ENCODE measurements at regions not wholly inside any gene's neighbourhood (a gene's known extent, or its start where the extent isn't known, plus 50 kb on each side); places are given as distances from the start of the nearest gene placed in this dataset.

DNA sequence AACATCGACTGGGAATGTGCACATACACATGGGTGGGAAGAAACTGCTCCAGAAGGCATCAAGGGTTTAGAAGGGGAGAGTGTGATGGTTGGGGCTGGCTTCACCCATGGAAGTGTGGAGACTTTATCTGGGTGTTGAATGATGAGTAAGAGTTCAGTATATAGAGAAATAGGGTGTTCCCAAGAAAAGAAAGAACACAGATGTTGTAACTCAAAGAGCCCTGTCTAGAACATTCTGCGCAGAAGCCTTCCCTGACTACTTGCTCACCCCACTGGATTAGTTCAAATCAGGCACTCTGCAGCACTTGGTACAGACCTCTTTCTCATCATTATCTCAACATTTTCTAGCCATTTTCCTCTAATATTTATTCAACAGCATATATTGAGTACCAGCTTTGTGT lies 491.7 kb downstream of the SNAPC1 start:
- 80% methylated on average over 2 of the region's 2 CpGs for WGBS (ENCODE audit: low lambda C conversion rate, missing lambda C conversion rate)
- H3K27me3 ChIP-seq = no peaks in the 10 kb centered on the region
- DNase-seq (ENCODE audit: low spot score) = peak; percentile 33
- no peak overlapping the region for H3K4me3 ChIP-seq
- H3K9me3 ChIP-seq (ENCODE audit: low read depth) = no peaks in the 10 kb centered on the region
- H3K9me2 ChIP-seq (replicated peaks; ENCODE audit: insufficient read depth) = no peaks in the 10 kb centered on the region
- H3K4me1 ChIP-seq (ENCODE audit: insufficient read depth) = no peaks in the 10 kb centered on the region
- TF ChIP-seq, protein P1, sequence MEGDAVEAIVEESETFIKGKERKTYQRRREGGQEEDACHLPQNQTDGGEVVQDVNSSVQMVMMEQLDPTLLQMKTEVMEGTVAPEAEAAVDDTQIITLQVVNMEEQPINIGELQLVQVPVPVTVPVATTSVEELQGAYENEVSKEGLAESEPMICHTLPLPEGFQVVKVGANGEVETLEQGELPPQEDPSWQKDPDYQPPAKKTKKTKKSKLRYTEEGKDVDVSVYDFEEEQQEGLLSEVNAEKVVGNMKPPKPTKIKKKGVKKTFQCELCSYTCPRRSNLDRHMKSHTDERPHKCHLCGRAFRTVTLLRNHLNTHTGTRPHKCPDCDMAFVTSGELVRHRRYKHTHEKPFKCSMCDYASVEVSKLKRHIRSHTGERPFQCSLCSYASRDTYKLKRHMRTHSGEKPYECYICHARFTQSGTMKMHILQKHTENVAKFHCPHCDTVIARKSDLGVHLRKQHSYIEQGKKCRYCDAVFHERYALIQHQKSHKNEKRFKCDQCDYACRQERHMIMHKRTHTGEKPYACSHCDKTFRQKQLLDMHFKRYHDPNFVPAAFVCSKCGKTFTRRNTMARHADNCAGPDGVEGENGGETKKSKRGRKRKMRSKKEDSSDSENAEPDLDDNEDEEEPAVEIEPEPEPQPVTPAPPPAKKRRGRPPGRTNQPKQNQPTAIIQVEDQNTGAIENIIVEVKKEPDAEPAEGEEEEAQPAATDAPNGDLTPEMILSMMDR (IDR thresholded peaks at IDR 0.05; ENCODE audit: poor library complexity) = no peak
- no peak for TF ChIP-seq EZH2 (IDR thresholded peaks at IDR 0.05; ENCODE audit: borderline replicate concordance)
- H3K79me2 ChIP-seq = no peaks in the 10 kb centered on the region
- H3K4me2 ChIP-seq = no peak overlapping the region
- no peaks in the 10 kb centered on the region for H3K36me3 ChIP-seq (replicated peaks; ENCODE audit: insufficient read depth, low read depth)
- peak overlapping the region; percentile 45 for H3K27ac ChIP-seq
- no peak overlapping the region for H2AFZ ChIP-seq
- H4K20me1 ChIP-seq (ENCODE audit: insufficient read depth, poor library complexity, severe bottlenecking) = no peaks in the 10 kb centered on the region

DNA sequence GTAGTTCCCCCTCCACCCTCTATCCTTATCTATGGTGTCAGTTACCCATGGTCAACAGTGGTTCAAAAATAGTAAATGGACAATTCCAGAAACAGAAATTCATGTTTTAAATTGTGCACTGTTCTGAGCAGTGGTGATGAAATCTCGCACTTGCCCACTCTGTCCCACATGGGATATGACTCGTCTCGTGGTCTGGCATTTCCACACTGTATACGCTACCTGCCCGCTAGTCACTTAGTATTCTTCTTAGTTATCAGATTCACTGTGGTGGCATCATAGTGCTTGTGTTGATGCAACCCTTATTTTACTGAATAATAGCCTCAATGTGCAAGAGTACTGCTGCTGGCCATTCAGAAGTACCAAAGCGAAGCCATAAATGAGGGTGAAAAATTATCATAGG lies 507.0 kb downstream of the SNAPC1 start:
- no peak for TF ChIP-seq EZH2 (IDR thresholded peaks at IDR 0.05; ENCODE audit: borderline replicate concordance)
- no peak for TF ChIP-seq EZH2phosphoT487 (IDR thresholded peaks at IDR 0.05; ENCODE audit: low read depth, severe bottlenecking, unreplicated experiment)
- TF ChIP-seq, protein P1 (IDR thresholded peaks at IDR 0.05; ENCODE audit: poor library complexity) = no peak
- no peaks in the 10 kb centered on the region for H3K79me2 ChIP-seq
- WGBS (ENCODE audit: low lambda C conversion rate, missing lambda C conversion rate) = 97% methylated on average over 6 of the region's 6 CpGs
- H3K9me2 ChIP-seq (replicated peaks; ENCODE audit: insufficient read depth) = no peaks in the 10 kb centered on the region
- H3K9me3 ChIP-seq (ENCODE audit: low read depth) = no peaks in the 10 kb centered on the region
- H3K4me3 ChIP-seq = no peak overlapping the region
- H3K4me1 ChIP-seq (ENCODE audit: insufficient read depth) = no peaks in the 10 kb centered on the region
- H4K20me1 ChIP-seq (ENCODE audit: insufficient read depth, poor library complexity, severe bottlenecking) = no peaks in the 10 kb centered on the region
- no peaks in the 10 kb centered on the region for H3K27me3 ChIP-seq
- H3K36me3 ChIP-seq (replicated peaks; ENCODE audit: insufficient read depth, low read depth) = no peaks in the 10 kb centered on the region
- no peak for DNase-seq (ENCODE audit: low spot score)
- no peak overlapping the region for H2AFZ ChIP-seq
- no peak overlapping the region for H3K4me2 ChIP-seq
- no peak overlapping the region for H3K27ac ChIP-seq

DNA sequence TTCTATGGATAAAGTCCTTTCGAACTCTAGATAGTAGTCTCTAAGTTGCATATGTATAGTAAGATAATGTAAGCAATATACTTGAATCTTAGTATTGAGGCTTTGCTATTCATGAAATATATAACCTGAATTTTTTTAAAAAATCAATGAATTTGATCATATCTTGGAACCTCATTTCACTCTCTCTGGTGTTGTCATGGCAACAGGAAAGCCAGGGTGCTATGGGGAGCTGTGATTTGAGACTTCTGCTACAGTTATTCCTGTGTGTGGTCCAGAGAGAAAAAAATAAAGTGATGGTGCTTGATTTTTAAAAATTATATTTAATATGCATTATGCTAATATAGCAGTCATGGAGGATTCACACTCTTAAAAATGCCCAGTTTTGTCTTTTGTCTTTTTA lies 508.0 kb downstream of the SNAPC1 start:
- H2AFZ ChIP-seq = no peak overlapping the region
- H3K79me2 ChIP-seq = no peaks in the 10 kb centered on the region
- no peak overlapping the region for H3K27ac ChIP-seq
- no peaks in the 10 kb centered on the region for H4K20me1 ChIP-seq (ENCODE audit: insufficient read depth, poor library complexity, severe bottlenecking)
- no peaks in the 10 kb centered on the region for H3K27me3 ChIP-seq
- H3K36me3 ChIP-seq (replicated peaks; ENCODE audit: insufficient read depth, low read depth) = no peaks in the 10 kb centered on the region
- 97% methylated on average over 1 of the region's 1 CpG for WGBS (ENCODE audit: low lambda C conversion rate, missing lambda C conversion rate)
- H3K9me2 ChIP-seq (replicated peaks; ENCODE audit: insufficient read depth) = no peaks in the 10 kb centered on the region
- TF ChIP-seq EZH2 (IDR thresholded peaks at IDR 0.05; ENCODE audit: borderline replicate concordance) = no peak
- no peak for TF ChIP-seq EZH2phosphoT487 (IDR thresholded peaks at IDR 0.05; ENCODE audit: low read depth, severe bottlenecking, unreplicated experiment)
- TF ChIP-seq, protein P1 (IDR thresholded peaks at IDR 0.05; ENCODE audit: poor library complexity) = no peak
- H3K4me2 ChIP-seq = no peak overlapping the region
- no peak overlapping the region for H3K4me3 ChIP-seq
- H3K4me1 ChIP-seq (ENCODE audit: insufficient read depth) = no peaks in the 10 kb centered on the region
- no peaks in the 10 kb centered on the region for H3K9me3 ChIP-seq (ENCODE audit: low read depth)
- no peak for DNase-seq (ENCODE audit: low spot score)

DNA sequence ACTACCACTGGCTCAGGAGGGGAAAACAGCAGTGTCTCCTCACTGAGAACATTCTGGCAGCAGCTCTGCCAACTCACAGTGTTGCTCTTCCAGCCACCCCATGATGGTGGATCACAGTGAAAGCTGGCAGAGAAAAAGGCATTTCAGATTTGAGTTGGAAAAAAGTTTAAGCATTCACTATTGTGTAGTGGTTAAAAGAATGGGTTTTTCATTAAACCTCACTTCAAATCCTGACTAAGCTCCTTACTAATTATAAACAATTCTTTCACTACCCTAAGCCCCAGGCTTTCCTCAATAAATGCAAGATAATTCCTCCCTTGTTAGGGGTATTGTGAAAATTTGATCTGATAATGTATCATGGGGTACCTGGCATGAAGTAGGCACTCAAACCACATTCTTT lies 518.1 kb downstream of the SNAPC1 start:
- H3K36me3 ChIP-seq (replicated peaks; ENCODE audit: insufficient read depth, low read depth) = no peaks in the 10 kb centered on the region
- no peaks in the 10 kb centered on the region for H3K9me3 ChIP-seq (ENCODE audit: low read depth)
- DNase-seq (ENCODE audit: low spot score) = no peak
- no peak overlapping the region for H3K4me2 ChIP-seq
- TF ChIP-seq EZH2phosphoT487 (IDR thresholded peaks at IDR 0.05; ENCODE audit: low read depth, severe bottlenecking, unreplicated experiment) (no peak), EZH2 (IDR thresholded peaks at IDR 0.05; ENCODE audit: borderline replicate concordance) (no peak)
- TF ChIP-seq, protein P1 (IDR thresholded peaks at IDR 0.05; ENCODE audit: poor library complexity) = no peak
- no peaks in the 10 kb centered on the region for H3K79me2 ChIP-seq
- no peaks in the 10 kb centered on the region for H3K27me3 ChIP-seq
- no peak overlapping the region for H3K27ac ChIP-seq
- H3K9me2 ChIP-seq (replicated peaks; ENCODE audit: insufficient read depth) = no peaks in the 10 kb centered on the region
- no peaks in the 10 kb centered on the region for H4K20me1 ChIP-seq (ENCODE audit: insufficient read depth, poor library complexity, severe bottlenecking)
- no peak overlapping the region for H2AFZ ChIP-seq
- H3K4me3 ChIP-seq = no peak overlapping the region
- no peaks in the 10 kb centered on the region for H3K4me1 ChIP-seq (ENCODE audit: insufficient read depth)

Measured in hepatocyte (in vitro differentiated cells).